Peyer's patch (tissue), 4 donors: ENCODE measurements at regions not wholly inside any gene's neighbourhood (a gene's known extent, or its start where the extent isn't known, plus 50 kb on each side); places are given as distances from the start of the nearest gene placed in this dataset.
A peak's percentile ranks its signal among the peaks of the same experiment; 100 is the strongest.

Experiments used
- DNase-seq, 3 donors: peaks; one replicate each; pipeline ENCODE4 v3.0.0-alpha.2; 2017 to 2019
- H3K27ac ChIP-seq, 4 donors: fragments of 200-600 bp; sonication (generic); one replicate each; pipeline ENCODE4 v1.5.1; 2016 to 2019
- H3K27me3 ChIP-seq, 2 donors: fragments of 200-600 bp; sonication (generic); one replicate each; pipeline ENCODE4 v1.5.1; 2019
- H3K36me3 ChIP-seq, 3 donors: fragments of 200-600 bp; sonication (generic); one replicate each; pipeline ENCODE4 v1.5.1; 2016 to 2019
- H3K4me1 ChIP-seq, 4 donors: fragments of 200-600 bp; sonication (generic); one replicate each; pipeline ENCODE4 v1.5.1; 2016 to 2019
- H3K4me3 ChIP-seq, 4 donors: fragments of 200-600 bp; sonication (generic); 1 replicate in 3 of 4; 2 replicates in 1 of 4; pipeline ENCODE4 v1.5.1; 2016 to 2019; ENCODE audit warnings: mild to moderate bottlenecking in 1 of 4
- H3K9me3 ChIP-seq, 4 donors: fragments of 200-600 bp; sonication (generic); one replicate each; pipeline ENCODE4 v1.5.1; 2016 to 2019; ENCODE audit warnings: mild to moderate bottlenecking in 1 of 4
- POLR2A ChIP-seq, 2 donors: fragments of 450-650 bp; IDR thresholded peaks; one replicate each; pipeline ENCODE4 v1.5.1; 2017; ENCODE audit warnings: antibody characterized with exemption in 2 of 2, mild to moderate bottlenecking in 2 of 2, moderate library complexity in 2 of 2
- TF ChIP-seq, protein P1 (sequence below), 6 experiments: fragments of 450-650 bp in 4 of 6; fragments of 200-600 bp in 2 of 6; sonication (generic) in 1 of 6; IDR thresholded peaks; one replicate each; pipeline ENCODE4 v1.5.1; 2017 to 2019; ENCODE audit warnings: antibody characterized with exemption in 6 of 6, mild to moderate bottlenecking in 3 of 6, moderate library complexity in 1 of 6

- no peak for TF ChIP-seq POLR2A (IDR thresholded peaks at IDR 0.05)
- TF ChIP-seq, protein P1, sequence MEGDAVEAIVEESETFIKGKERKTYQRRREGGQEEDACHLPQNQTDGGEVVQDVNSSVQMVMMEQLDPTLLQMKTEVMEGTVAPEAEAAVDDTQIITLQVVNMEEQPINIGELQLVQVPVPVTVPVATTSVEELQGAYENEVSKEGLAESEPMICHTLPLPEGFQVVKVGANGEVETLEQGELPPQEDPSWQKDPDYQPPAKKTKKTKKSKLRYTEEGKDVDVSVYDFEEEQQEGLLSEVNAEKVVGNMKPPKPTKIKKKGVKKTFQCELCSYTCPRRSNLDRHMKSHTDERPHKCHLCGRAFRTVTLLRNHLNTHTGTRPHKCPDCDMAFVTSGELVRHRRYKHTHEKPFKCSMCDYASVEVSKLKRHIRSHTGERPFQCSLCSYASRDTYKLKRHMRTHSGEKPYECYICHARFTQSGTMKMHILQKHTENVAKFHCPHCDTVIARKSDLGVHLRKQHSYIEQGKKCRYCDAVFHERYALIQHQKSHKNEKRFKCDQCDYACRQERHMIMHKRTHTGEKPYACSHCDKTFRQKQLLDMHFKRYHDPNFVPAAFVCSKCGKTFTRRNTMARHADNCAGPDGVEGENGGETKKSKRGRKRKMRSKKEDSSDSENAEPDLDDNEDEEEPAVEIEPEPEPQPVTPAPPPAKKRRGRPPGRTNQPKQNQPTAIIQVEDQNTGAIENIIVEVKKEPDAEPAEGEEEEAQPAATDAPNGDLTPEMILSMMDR (IDR thresholded peaks at IDR 0.05), result no peak
- no peaks in the 10 kb centered on the region for H3K9me3 ChIP-seq
- H3K4me3 ChIP-seq, result no peak overlapping the region
Measured at GRCh38 chr6:167658106-167658505, 168.6 kb upstream of the AFDN start.

DNA sequence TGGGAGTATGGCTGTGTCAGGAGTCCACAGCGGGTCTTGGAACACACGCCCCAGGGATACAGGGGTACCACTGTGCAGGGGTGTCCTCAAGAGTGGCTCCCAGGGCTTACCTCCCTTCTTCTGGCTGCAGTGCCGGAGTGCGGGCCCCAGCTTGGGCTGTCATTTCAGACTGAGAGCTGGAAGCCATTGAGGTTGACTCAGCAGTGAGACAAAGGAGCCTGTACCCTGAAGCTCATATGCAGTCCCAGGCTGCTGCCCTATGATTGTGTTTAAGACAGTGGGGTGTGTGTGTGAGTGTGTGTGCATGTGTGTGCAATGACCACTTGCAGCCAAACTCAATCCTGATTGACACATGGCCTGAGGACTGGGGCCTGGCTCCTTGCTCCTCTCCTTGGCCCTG is 167.7 kb upstream of the AFDN start:
- TF ChIP-seq POLR2A (IDR thresholded peaks at IDR 0.05), result no peak
- TF ChIP-seq, protein P1 (IDR thresholded peaks at IDR 0.05), result no peak
- Histone ChIP-seq H3K36me3 (no peaks in the 10 kb centered on the region), H3K27ac (no peak overlapping the region), H3K9me3 (no peaks in the 10 kb centered on the region), H3K27me3 (no peaks in the 10 kb centered on the region), H3K4me3 (no peak overlapping the region), H3K4me1 (no peaks in the 10 kb centered on the region)
- no peak for DNase-seq

More at GRCh38 chr6:167658106-167658505, 168.6 kb upstream of the AFDN start:
- Histone ChIP-seq H3K27me3 (no peaks in the 10 kb centered on the region), H3K36me3 (no peaks in the 10 kb centered on the region), H3K4me1 (no peaks in the 10 kb centered on the region), H3K27ac (no peak overlapping the region)
- DNase-seq, result no peak

GRCh38 chr6:167660424-167660823 is 166.3 kb upstream of the AFDN start:
- H3K4me1 ChIP-seq, result no peaks in the 10 kb centered on the region
- H3K36me3 ChIP-seq, result no peaks in the 10 kb centered on the region
- H3K27me3 ChIP-seq, result no peaks in the 10 kb centered on the region
- no peak for DNase-seq
- H3K9me3 ChIP-seq, result no peaks in the 10 kb centered on the region
- H3K27ac ChIP-seq, result no peak overlapping the region
- no peak overlapping the region for H3K4me3 ChIP-seq
- TF ChIP-seq, protein P1 (IDR thresholded peaks at IDR 0.05), result no peak

DNA sequence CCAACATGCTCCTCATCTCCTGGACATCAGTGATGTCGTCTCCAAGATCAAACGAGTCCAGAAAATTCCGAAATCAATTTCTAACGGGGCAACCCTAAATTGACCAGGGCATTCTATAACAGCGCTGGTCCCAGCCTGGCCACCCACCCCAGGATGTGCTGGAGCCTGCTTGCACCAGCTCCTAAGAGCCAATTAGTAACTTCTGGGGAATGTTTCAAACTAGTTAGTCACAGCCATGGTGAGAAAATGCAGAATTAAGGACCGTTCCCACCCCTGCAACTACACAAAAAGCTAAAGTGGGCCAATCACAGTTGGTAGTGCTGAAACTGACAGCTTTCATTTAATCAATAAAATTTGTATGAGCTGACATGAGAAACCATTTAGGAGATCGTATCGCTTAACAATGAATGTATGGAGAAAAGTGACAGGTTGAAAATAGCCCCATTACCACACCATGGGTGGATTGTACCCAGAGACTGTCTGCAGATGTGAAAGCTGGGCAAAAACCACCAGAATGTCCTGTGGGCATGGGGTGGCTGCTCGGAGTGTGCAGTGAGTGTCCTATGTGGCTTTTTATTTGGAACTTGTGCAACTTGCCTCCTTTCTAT is 165.7 kb upstream of the AFDN start:
- Histone ChIP-seq H3K4me3 (no peak overlapping the region), H3K27me3 (no peaks in the 10 kb centered on the region), H3K36me3 (no peaks in the 10 kb centered on the region), H3K27ac (no peak overlapping the region), H3K9me3 (no peaks in the 10 kb centered on the region), H3K4me1 (no peaks in the 10 kb centered on the region)
- TF ChIP-seq POLR2A (IDR thresholded peaks at IDR 0.05), result no peak
- TF ChIP-seq, protein P1 (IDR thresholded peaks at IDR 0.05), result no peak
- DNase-seq, result no peak

DNA sequence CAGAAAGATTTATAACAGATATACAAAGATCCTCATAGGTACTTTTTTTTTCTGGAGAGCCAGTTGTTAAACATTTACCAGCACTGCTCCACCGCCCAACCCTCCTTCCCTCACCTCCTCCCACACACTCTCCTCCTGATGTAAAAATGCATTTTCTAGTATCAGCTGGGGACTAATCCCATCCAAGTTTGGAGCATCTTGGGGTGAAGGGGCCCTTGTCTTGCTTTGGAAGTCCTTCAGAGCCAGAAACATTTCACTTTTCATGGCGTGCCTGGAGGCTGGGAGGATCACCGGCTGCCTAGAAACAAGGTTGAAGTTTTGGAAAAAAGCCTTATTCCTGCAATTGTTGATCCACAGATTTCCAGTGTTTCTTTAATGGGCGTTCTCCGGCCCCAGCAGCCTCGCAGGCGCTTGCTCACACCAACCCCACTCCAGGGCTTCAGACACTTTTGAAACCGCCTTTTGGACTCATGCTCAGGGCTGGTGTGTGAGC is 165.1 kb upstream of the AFDN start:
- no peaks in the 10 kb centered on the region for H3K9me3 ChIP-seq
- no peaks in the 10 kb centered on the region for H3K27me3 ChIP-seq
- H3K36me3 ChIP-seq, result no peaks in the 10 kb centered on the region
- H3K27ac ChIP-seq, result no peak overlapping the region
- TF ChIP-seq POLR2A (IDR thresholded peaks at IDR 0.05), result no peak
- TF ChIP-seq, protein P1 (IDR thresholded peaks at IDR 0.05), result no peak
- H3K4me3 ChIP-seq, result no peak overlapping the region
- peak in 1 of 3 donors; percentile 39 for DNase-seq
- H3K4me1 ChIP-seq, result no peaks in the 10 kb centered on the region
